GM19468 (cell line): ENCODE measurements at regions not wholly inside any gene's neighbourhood (a gene's known extent, or its start where the extent isn't known, plus 50 kb on each side); places are given as distances from the start of the nearest gene placed in this dataset.

Source experiments
- ATAC-seq: cut with Tn5 transposase; IDR thresholded peaks from one replicate; pipeline ENCODE4 v1.9.1; 2021; ENCODE audit warnings: mild to moderate bottlenecking, moderate library complexity, moderate number of reproducible peaks; ENCODE audit not compliant: unreplicated experiment; ENCODE audit errors: extremely low read depth

DNA sequence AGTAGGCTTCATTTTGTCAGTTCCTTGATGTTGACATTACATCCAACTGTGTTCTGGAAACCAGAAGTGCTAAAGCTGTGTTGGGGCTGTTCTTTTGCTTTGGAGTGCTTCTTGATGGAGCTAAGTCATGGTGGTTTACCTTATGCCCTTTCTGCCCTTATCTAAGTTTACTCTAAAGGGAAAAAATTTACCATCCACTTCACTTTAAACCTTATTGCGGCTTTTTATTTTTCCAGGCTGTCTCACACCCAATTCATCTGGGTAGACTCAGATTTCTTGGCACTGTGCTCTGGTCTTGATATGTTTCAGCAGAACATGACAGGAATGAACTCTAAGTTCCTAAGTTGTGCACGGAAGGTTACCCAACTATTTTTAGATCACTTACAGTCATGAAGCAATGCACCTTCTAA, 104.7 kb upstream of the TTC29 start:
- ATAC-seq: no peak

GRCh38 chr4:147052361-147052760, 106.7 kb upstream of the TTC29 start:
- no peak for ATAC-seq

- ATAC-seq: no peak
These were observed 108.7 kb upstream of the TTC29 start for GRCh38 chr4:147054228-147054872.

DNA sequence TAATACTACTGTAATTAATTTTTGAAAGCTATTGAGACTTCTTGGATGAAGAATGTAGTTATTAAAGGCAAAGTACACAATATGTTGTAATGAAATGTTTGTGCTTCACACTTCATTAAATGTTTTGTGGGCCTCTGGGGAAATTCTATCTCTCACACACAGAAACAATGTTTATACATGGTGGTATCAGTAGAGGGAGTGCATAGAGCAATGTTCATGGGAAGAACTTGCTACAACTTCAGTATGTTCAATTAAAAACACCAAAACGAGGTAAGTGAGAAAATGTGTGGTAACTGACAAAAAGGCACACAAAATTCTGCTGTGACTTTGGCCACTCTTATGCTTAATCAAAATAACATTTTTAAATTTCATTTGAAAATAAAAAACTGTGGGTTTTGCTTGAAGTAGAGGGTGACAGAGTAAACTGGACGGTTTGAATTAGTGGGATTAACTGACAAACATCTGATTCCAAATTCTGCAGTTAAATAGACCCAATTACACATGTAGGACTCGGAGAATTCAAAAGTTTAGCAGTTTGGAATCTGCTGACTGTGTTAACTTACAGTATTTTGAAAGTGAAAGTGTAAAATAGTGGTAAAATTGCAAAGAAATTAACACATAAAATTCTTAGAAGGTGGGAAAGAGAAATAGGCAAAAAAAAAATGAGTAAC, 111.4 kb upstream of the TTC29 start:
- ATAC-seq: no peak

DNA sequence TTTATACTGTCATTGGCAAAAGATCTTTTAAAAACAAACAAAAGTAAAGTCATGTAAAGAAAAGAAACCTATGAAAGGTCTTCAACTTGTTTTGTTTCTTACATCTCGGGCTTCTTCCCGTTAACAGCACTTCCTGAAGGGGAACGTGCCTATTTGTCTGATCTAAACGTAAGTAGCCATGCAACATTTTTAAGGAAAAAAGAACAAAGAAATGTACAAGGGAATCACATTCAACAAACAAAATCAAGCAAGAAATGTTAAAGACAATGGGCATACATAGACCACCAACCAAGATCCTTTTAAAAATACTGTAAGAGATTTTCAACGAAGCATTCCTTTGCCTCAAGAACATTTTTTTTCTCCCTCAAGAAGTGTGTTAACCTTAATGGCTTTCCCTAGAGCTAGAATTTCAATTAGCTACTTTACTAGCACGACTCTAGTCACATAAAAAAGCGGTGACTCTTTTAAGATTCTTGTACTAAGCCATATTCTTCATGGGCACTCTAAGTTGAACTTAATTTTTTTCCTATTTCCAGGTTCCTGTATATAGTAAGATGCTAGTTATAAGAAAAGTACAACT, 112.0 kb upstream of the TTC29 start:
- ATAC-seq: no peak

- no peak for ATAC-seq
These were observed 113.5 kb upstream of the TTC29 start for GRCh38 chr4:147059064-147059731.

DNA sequence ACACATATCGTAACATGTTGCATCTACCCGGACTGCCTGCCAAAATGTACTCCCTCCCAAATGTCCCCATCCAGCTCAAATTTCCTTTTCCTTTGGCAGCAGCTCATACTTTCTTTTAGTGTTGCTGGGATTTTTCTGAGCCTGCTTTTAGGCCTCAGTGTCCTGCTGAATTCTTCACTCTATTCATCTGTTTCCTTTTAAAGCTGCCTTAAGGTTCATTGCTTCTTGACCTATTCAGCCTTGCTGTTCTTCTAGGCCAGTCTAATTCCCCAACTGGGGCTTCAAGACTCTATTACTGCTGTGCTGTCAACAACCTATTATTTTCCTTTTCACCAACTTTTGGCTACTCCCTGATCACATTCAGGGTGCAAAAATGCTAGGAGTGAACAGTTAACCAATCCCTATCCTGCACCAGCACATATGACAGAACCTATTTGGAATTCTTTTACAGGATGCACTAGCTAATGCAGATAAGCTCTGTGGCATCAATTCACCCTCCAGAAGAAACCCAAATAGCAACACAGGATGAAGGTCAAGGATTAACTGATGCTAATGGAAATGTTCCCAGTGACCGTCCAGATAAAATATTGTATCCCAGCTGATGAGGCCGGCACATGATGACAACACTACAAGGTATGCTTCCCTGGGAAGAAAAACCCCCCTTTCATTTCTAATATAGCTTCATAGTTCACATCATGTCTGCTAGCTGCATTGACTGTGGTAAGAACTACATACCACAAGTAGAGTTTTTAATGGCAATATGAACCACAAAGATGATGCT, 114.7 kb upstream of the TTC29 start:
- no peak for ATAC-seq

- no peak for ATAC-seq
These were observed 119.2 kb upstream of the TTC29 start for GRCh38 chr4:147064856-147065255.

DNA sequence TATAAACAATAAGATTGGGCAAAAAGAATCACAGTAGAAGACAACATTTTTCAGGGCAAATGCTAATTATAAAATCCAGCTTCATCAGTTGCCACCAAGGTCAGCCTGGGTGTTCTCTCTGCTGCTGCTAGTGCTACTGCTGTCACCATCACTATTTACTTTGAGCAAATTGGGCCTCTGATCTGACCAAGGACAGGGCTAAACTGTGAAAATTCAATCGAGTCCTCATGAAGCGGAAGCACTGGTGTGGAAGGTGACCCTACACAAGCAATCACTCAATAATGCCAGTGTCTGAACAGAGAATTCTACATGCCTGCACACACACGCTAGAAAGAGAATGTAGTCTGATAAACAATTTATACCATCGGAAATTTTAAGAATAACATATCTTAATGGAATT, 122.9 kb upstream of the TTC29 start:
- ATAC-seq: no peak

- no peak for ATAC-seq
These were observed 125.6 kb upstream of the TTC29 start for GRCh38 chr4:147071209-147071740.

DNA sequence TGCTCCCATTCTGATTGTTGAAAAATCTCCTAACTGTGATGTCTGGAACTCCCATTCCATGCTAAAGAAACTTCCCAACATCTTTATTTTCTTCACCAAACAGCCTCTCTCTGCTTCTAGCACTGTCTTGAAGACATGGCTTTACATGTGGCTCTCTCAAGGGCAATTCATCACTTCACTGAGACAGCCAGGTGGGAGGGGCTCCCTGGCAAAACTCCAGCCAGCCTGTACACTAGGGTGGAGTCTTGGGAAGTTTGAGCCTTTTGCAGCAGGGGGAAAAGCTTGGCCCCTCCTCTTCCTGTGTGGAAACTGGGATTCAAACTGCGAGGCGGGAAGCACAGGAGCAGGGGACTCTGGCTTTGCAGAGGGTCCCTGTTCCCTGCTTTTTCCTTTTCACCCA, 130.5 kb upstream of the TTC29 start:
- no peak for ATAC-seq

- ATAC-seq: no peak
These were observed 131.1 kb upstream of the TTC29 start for GRCh38 chr4:147076728-147077127.

DNA sequence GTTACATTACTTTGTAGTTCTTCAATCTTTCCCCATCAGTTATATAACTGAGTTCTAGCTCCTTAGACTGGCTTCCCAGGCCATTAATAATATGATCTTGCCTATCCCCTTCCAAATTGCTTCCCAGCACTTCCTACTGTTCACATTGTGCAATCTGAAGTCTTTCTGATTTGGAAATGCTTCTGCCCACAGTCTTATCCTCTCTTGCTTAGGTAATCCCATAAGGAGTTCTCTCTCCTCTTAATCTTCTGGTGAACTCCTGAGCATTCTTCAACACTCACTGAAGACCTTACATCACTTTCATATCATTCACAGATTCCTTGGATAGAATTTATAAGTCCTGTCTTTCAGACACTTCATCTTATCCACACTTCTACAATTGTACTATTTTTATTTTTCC, 132.7 kb upstream of the TTC29 start:
- no peak for ATAC-seq

DNA sequence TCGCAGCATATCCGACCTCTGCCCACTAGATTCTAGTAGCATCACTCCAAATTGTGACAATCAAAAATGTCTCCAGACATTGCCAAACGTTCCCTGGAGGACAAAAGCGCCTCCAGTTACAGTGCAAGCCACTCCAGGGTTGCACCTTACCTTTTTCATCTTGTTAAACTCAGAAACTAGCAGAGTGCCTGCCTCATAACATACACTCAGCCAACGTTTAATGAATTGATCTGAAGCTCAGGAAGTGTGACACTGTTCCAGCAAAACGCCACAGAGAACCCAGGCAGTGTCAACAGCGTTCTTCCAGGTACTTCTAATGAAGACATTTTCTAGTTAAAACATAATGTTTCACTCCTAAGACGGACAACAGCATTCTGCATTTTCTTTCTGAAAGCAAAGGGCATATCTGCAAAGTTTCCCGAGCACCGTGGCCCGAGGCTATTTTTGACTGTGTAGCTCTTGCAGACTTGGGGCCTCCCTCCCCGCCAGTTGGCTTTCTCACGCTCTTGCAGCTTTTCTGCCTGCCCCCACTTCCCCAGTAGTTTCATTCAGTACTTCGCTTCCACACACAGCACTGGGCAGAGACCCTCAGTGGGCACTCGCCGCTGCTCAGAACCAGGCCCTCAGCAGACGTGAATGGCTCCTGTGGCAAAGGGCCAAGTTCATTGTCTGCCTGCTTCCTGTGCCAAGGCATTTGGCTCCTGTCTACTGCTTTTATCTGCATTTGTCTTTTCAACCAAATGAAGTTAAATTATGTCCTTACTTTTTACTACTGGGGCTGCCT, 133.4 kb upstream of the TTC29 start:
- ATAC-seq: no peak

DNA sequence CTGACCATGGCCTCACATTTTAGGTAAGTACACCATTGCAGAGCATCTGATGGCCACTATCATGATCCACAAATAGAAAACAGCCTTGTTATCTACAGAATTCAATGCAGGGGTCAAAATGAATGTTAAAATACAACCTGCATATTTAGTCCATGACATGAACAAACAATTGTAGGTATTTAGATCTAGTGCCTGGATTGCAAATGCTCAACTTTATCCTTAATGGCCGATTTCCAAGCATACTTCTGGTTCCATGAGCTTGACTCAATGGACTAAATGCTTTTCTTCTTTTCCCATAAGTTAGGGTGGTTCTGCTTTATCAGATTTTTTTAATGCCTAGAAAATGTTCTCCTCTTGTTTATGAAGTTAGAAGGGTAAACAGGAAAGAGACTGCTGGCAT, 139.2 kb upstream of the TTC29 start:
- ATAC-seq: no peak

GRCh38 chr4:147085781-147086180, 140.1 kb upstream of the TTC29 start:
- ATAC-seq: no peak

DNA sequence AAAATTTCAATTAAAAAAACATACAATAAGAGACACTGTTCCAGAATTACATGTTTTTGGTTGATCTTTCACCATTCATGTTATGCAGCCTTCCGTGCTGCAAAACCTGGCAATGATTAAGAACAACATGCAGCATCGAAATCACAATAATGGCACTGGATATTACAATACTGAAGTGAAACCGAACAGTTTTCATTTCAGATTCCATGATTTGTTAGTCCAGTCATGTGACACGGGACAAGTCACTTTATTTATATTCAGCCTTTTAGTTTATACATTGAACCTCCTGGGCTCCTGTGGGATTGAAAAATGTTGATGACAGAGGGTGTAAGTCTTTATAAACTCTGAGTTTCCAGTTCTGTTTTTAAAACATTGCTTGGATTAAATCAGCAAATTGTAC, 142.5 kb upstream of the TTC29 start:
- ATAC-seq: no peak

- no peak for ATAC-seq
These were observed 144.8 kb upstream of the TTC29 start for GRCh38 chr4:147090486-147090885.

GRCh38 chr4:147093206-147093605, 147.5 kb upstream of the TTC29 start:
- no peak for ATAC-seq

GRCh38 chr4:147094238-147094637, 148.6 kb upstream of the TTC29 start:
- no peak for ATAC-seq
